ENCODE measurements at regions not wholly inside any gene's neighbourhood (a gene's known extent, or its start where the extent isn't known, plus 50 kb on each side); places are given as distances from the start of the nearest gene placed in this dataset.

DNA sequence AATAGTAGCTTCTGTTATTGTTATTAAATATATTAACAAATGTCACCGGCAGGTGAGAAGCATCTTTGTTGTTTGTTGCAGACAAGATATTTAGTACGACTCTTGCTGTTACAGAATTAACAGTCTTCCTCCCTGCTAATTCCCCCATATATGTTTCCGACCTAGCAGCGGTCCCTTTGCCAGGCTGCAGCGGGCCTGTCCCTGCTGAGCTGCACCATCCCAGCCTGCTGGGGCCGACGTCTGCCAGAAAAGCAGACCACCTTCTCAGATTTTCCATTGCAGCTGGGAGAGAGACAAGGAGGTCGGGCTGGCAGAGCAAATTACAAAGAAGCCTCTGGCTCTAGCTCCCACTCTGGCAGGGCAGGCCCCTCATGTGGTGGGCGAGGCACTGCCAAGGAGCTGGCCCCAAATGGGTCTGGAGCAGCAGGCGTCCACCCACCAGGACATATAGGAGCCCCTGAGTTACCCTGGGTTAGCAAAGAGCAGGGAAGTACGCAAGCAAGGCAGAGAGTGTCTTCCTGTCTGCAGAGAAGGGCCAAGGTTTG lies 142.7 kb downstream of the FOXD2 start:
- TF ChIP-seq HMGA2 (CRISPR knock-in tag; IDR thresholded peaks at IDR 0.05) (no peak), ATF2 (CRISPR knock-in tag; IDR thresholded peaks at IDR 0.05; ENCODE audit: borderline replicate concordance, low read depth) (no peak), E2F1 (CRISPR knock-in tag; IDR thresholded peaks at IDR 0.05) (no peak), ZNF281 (CRISPR knock-in tag; IDR thresholded peaks at IDR 0.05) (no peak), USF1 (CRISPR knock-in tag; IDR thresholded peaks at IDR 0.05) (no peak), NR1H2 (CRISPR knock-in tag; IDR thresholded peaks at IDR 0.05) (no peak), RELA (CRISPR knock-in tag; IDR thresholded peaks at IDR 0.05; ENCODE audit: borderline replicate concordance) (no peak)
- TF ChIP-seq, protein P1, sequence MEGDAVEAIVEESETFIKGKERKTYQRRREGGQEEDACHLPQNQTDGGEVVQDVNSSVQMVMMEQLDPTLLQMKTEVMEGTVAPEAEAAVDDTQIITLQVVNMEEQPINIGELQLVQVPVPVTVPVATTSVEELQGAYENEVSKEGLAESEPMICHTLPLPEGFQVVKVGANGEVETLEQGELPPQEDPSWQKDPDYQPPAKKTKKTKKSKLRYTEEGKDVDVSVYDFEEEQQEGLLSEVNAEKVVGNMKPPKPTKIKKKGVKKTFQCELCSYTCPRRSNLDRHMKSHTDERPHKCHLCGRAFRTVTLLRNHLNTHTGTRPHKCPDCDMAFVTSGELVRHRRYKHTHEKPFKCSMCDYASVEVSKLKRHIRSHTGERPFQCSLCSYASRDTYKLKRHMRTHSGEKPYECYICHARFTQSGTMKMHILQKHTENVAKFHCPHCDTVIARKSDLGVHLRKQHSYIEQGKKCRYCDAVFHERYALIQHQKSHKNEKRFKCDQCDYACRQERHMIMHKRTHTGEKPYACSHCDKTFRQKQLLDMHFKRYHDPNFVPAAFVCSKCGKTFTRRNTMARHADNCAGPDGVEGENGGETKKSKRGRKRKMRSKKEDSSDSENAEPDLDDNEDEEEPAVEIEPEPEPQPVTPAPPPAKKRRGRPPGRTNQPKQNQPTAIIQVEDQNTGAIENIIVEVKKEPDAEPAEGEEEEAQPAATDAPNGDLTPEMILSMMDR (IDR thresholded peaks at IDR 0.05) = no peak
- TF ChIP-seq, protein P2, sequence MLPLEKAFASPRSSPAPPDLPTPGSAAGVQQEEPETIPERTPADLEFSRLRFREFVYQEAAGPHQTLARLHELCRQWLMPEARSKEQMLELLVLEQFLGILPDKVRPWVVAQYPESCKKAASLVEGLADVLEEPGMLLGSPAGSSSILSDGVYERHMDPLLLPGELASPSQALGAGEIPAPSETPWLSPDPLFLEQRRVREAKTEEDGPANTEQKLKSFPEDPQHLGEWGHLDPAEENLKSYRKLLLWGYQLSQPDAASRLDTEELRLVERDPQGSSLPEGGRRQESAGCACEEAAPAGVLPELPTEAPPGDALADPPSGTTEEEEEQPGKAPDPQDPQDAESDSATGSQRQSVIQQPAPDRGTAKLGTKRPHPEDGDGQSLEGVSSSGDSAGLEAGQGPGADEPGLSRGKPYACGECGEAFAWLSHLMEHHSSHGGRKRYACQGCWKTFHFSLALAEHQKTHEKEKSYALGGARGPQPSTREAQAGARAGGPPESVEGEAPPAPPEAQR (CRISPR knock-in tag; IDR thresholded peaks at IDR 0.05) = no peak

All from WTC11 (cell line).